ENCODE measurements at regions not wholly inside any gene's neighbourhood (a gene's known extent, or its start where the extent isn't known, plus 50 kb on each side); places are given as distances from the start of the nearest gene placed in this dataset.

- DNase-seq = no peak
These were observed 2249.1 kb downstream of the NCAM2 start for GRCh38 chr21:23247334-23247733.

- no peak for DNase-seq
These were observed 2247.0 kb downstream of the NCAM2 start for GRCh38 chr21:23245255-23245654.

- no peak for DNase-seq
These were observed 2225.7 kb downstream of the NCAM2 start for GRCh38 chr21:23223882-23224281.

- no peak for DNase-seq
These were observed 2220.5 kb downstream of the NCAM2 start for GRCh38 chr21:23218667-23219066.

- no peak for DNase-seq
These were observed 2219.4 kb downstream of the NCAM2 start for GRCh38 chr21:23217597-23217996.

- DNase-seq = no peak
These were observed 2217.1 kb downstream of the NCAM2 start for GRCh38 chr21:23215261-23215660.

Measured in NCI-H510A treated with DMSO at 0.1 percent for 48 hours (cell line).